NCI-H1417 (cell line): ENCODE measurements at regions not wholly inside any gene's neighbourhood (a gene's known extent, or its start where the extent isn't known, plus 50 kb on each side); places are given as distances from the start of the nearest gene placed in this dataset.
A peak's percentile ranks its signal among the peaks of the same experiment; 100 is the strongest.

Experiments used
- DNase-seq, 3 experiments: peaks; one replicate each; lab custom pipeline; 2025; lab: John Stamatoyannopoulos, UW

DNA sequence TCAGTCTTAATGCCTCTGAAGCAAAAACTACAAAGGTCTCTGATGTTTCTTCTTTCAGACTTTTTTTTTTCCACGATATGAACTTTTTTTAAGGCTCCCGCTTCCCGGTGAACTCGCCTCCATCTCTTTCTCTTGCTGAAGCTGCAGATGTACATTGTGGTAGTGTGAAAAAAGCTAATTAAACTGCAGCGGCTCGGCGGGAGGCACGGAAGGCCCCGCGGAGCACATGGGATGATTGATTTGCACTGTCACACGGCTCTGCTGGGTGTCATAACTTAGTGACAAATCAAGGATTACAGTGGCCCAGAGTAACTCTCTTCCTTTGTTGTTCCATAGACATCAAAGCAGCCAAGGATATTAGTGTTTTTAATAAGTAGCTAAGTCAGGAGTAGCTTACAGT, 196.3 kb downstream of the AXIN2 start:
- DNase-seq: peak in 2 of 3 experiments; percentile 72 to 91

DNA sequence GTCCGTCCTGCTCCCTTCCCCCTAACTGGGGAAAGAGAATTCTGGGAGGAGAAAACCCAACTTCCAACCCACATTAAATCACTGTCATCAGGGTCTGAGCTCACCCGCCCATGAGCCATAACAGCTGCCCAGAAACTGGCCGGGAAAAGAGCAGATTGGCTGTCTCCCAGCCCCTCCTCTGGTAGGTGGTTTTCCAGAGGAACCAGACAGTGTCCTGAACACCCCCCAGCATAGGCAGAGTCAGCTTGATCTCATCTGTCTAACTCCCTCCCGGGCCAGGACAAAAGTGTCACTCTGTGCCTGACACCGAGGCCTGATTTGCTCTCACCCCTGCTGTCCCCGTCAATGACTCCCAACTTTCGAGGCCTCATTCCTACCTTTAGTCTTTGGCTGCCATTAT, 197.0 kb downstream of the AXIN2 start:
- no peak for DNase-seq

DNA sequence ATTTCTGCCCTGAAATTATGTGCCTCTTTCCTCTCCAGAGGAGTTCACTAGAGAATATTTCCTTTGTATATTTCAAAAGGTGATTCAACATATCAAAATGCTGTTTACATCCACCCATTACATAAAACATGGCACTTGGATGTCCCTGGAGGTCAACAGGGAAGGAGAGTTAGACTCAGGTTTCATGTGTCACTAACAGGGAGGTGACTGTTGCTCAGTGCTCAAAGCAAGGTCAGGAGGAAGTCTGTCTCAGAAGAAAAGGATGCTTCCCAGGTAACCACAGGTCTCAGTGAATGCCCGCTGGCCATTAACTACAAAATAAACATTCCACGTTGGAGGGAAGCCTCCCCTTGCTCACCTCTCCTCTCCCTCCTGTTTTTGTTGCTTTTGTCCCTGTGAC, 198.6 kb downstream of the AXIN2 start:
- peak; percentile 3 to 57 (median 11) for DNase-seq

DNA sequence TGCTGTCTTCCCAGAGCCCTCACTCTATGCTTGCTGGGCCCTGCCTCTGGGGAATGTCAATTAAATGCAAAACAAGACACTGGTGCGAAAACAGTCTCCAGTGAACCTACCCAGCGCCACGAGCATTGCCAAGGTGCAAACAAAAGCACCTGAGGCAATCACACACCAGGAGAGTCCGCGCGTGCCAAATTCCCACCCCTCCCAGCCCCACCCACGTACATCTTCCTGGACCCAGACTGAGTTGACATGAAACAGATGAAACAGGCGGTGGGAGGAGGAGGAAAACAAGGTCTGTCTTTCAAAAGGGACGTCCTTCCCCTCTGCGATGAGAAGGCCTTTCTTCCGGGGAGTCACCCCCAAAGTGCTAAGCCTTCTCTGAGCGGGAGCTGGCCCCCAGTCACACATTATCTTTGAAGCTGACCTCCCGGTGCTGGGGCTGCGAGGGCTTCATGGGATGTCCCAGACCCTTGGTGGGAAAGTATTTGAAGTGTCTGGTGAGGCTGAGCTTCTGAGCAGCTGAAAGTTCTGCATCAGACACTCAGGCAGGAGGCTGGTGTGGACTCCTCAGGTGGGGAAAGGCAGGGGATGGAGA, 200.4 kb downstream of the AXIN2 start:
- DNase-seq: no peak

DNA sequence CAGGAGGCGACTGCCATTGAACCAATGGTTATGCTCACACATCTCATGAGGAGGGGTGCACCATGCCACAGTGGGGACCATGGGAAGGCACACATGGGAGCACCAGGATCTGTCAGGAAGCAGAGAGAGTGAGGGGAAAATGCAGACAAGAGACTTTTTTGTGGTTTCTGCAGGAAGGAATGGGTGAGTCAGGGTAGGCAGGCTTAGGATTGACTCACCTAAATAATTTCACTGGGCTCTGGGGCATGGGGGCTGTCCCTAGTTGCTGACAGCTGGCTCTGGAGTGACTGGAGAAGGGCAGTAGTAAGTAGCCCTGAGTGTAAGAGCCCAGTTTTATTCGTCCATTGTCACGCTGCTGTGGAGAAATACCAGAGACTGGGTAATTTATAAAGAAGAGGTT, 202.4 kb downstream of the AXIN2 start:
- no peak for DNase-seq

DNA sequence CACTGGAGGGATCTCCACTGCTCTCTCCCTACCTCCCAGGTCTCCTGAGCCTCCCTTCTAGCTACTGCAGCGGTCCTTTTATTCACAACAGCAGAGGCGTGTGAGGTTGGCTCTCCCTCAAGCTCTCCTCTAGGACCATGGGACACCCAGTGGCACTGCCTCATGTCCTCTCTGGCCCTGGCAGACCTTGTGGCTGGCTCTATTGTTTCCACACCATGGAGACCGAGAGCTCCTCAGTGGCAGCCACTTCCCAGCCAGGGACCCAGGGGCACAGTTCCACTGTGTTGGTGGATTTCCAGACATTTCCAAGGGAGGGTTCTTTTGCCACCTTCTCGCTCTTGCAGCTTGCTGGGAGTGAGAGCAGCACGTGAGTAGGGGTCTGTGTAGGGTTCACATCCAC, 204.9 kb downstream of the AXIN2 start:
- DNase-seq: no peak

DNA sequence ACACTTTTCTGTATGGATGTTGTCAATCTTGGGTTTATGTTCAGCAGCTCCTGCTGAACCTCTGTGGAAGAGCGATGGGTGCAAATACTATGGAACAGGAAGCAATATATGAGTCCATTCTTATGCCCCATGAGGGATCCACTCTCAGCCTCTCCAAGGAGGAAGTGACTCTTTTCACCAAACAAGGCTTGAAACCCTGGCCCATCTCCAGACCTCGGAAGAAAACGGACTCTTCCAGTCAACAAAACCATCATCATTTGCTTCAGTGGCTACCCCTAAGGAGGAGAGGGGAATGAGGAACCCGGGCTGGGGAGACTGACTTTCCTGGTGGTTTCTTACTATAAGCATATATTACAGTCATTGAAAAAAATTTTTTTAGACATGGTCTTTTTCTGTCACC, 206.2 kb downstream of the AXIN2 start:
- DNase-seq: no peak

DNA sequence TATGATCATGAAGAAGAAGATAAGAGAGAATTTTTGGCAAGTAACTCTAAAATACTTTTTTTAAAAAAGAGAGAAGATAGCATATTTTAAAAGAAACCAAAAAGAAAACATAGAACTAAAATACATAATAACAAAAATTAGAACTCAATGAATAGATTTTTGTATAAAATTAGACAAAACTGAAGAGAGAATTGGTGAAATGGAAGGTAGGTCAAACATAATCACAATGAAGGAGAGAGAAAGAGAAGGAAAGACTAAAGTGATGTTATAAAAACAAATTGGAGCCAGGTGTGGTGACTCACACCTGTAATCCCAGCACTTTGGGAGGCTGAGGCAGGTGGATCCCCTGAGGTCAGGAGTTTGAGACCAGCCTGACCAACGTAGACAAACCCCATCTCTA, 211.5 kb downstream of the AXIN2 start:
- no peak for DNase-seq

DNA sequence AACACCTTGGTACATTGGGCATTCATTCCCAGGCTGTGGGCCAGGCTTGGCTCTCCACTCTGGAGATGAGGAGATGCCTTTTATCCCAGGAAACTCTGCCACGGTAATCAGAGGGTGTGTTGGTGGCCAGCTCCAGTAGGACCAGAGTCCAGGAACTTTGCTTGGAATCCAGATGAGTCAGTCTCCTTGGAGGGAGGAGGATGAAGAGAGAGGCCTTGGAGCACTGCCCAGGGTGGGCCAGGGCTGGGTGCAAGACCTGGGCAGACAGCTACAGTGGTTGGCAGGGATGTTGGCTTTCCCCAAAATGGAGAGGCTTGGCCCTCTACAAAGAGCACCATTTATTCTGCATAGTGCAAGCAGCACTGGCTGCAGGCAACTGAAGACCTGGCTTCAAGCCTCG, 209.0 kb downstream of the RGS9 start:
- no peak for DNase-seq

DNA sequence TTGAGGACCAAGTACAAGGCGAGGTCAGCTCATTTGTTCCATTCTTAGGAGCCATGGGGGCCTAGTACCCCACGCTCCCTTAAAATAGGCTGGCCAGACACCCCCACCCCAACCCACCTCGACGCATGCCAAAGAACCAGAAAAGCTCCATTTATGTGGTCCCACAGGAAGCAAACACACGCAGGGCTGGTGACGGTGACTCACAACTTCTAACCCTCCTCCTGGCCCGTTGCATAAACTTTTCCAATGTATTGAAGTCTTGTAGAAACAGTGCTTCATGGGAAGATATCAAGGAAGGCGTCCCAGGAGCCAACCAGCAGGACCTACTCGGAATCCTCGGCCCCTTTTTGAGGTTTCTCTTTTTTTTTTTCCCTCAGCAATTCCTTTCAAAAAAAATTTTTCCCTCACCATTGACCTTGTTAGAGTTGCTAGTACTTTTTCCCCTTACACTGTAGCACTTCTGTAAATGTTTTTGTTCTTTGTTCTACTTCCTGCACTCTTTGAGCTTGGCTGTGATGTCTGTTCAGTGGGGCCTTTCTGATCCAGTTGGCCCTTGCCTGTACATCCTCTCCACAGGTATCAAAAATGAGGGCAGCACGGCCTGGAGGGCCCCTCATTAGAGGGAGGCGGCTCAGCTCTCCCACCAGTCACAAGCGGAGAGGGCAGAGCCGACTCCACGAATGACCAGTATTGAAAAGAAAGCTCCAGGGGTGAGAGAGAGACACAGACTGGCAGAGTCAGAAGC, 208.3 kb downstream of the RGS9 start:
- no peak for DNase-seq

DNA sequence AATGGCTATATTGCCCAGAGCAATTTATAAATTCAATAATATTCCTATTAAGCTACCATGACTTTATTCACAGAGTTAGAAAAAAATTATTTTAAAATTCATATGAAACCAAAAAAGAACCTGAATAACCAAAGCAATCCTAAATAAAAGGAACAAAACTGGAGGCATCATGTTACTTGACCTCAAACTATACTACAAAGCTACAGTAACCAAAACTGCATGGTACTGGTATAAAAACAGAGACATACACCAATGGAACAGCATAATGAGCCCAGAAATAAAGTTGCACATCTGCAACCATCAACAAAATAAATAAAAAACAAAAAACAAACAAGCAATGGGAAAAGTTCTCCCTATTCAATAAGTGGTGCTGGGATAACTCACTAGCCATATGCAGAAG, 203.2 kb downstream of the RGS9 start:
- DNase-seq: no peak

DNA sequence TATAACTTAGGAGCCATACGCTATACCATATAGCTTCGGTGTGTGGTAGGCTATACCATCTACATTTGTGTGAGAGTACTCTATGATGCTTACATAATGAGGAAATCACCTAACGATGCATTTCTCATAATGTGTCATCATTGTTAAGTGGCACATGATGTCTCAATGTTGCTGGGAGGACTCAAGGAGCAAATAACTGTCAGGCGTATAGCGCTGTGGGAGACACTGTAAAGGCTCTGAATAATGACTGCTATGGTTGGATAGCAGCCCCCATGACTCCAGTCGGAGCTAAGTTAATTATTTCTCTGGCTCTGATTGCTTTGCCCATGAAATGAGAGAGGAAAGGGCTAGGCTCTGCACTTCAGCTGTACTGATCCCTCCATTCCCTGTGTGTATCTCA, 197.2 kb downstream of the RGS9 start:
- no peak for DNase-seq

DNA sequence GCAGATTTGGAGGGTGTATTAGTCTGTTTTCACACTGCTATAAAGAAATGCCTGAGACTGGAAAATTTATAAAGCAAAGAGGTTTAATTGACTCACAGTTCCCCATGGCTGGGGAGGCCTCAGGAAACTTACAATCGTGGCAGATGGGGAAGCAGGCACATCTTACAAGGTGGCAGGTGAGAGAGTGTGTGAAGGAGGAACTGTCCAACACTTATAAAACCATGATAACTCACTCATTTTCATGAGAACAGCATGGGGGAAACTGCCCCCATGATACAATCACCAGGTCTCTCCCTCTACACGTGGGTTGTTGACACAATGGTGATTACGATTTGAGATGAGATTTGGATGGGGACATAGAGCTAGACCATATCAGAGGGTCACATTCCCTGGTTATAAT, 195.6 kb downstream of the RGS9 start:
- no peak for DNase-seq

DNA sequence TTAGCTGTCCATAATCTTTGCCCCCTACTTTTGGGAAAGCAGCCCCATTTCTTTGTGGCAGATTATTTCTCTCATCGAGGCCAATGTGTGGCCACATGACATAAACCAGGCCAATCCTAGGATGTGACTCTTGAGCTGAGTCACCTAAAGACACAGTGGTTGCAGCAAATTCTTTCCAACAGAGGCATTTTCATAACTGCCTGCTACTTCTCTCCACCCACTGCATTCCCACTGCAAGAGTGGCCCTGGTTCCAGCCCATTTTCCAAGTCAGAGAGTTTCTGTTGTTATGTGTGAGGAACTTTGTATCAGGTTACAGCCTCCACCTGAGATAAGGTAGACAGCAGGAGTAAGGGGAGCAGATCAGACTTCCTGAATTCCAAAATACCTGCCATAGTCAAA, 195.2 kb downstream of the RGS9 start:
- DNase-seq: no peak

DNA sequence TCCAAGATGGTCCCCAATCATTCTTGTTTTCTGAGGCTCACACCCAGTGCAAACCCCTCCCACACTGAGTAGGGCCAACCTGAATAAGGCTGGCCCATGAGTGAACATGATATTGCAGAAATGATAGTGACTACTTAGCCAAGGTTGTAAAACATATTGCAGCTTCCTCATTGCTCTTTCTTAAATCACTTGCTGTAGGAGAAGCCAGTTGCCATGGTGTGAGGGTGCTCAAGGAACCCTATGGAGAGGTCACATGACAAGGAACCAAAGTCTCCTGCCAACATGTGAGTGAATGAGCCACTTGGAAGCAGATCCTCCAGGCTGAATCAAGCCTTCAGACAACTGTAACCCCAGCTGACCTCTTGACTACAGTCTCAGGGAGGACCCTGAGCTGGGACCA, 191.4 kb downstream of the RGS9 start:
- peak in 1 of 3 experiments; percentile 4 for DNase-seq

DNA sequence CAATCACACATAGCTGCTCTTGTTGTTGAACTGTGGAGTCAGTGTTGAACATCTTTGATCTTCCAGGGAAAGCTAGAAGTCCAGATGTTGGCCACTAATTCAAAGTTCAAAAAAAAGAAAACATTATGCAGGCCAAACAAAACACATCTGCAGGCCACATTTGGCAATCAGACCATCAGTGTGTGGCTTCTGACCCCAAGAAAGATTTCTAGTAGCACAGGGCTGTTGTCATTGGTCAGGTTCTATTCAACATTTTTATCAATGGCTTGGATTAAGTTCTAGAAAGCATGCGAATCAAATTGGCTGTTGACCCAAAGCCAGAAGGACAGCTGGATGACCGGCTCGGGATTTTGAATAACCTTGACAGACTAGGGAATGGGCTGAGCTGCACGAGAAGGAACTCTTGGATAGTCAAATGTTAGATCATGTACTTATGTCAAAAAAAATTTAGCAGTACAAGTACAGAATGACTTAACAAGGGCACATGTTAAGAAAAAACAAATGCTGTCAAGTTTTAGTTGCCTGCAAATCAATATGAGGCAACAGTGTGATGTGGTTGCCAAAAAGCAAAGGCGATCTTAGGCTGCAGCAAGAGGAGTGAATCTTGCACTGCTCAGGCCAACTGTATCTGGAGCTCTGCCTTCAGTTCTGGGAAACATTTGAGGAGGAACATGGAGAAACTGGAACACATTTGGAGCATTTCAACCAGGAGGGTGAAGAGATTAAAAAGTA, 187.6 kb downstream of the RGS9 start:
- DNase-seq: no peak

DNA sequence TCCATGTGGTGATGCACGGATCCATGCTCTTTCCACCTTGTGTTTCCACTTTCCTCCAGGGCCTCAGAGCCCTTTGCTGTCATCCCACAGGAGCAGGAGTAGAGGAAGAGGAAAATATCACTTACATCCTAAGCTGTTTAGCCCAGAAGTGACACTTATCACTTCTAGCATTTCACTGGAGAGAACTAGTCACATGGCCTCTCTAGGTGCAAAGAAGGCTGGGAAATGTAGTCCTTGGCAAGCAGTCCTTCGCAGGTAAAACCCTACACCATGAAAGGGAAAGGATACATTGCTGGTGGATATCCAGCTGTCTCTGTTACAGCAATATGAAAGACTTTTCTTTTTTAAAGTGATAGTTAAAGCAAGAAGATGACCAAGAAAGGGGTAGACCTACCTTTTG, 185.9 kb downstream of the RGS9 start:
- no peak for DNase-seq

DNA sequence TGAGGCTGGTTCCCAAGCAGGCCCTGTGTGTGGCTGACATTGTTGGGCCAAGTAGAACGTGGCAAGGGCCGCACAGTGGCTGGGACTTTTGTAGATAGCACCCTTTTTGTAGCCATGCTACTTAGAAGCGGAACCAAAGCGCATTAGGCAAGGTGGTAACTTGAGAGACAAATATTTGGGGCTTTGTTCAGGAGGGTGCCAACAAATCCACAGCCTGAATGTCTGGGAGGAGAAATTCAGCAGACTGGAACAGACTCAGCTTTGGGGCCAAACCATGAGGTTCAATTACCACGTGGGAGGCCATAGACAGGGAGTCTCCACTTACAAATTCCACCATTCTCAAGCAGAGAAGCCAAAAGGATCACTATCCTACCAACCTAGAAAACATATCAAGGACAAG, 183.7 kb downstream of the RGS9 start:
- DNase-seq: no peak

DNA sequence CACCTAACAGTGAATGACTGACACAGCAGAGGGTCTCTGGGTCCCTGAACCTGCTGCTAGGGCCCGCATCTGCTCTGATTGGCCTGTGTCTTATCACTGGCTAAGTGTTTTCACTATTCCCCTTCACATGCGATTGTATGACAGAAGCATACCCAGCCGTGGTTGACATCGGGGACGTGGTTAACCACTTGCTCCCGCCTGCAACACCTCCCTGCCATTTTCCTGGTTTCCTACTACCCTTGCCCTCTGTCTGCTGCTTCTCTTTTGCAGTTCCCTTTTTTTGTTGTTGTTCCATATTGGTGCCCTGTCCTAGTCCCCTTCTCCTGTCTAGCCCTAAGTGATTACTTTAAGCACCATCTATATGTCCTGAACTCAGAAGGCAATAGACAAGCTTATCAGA, 177.0 kb downstream of the RGS9 start:
- no peak for DNase-seq

DNA sequence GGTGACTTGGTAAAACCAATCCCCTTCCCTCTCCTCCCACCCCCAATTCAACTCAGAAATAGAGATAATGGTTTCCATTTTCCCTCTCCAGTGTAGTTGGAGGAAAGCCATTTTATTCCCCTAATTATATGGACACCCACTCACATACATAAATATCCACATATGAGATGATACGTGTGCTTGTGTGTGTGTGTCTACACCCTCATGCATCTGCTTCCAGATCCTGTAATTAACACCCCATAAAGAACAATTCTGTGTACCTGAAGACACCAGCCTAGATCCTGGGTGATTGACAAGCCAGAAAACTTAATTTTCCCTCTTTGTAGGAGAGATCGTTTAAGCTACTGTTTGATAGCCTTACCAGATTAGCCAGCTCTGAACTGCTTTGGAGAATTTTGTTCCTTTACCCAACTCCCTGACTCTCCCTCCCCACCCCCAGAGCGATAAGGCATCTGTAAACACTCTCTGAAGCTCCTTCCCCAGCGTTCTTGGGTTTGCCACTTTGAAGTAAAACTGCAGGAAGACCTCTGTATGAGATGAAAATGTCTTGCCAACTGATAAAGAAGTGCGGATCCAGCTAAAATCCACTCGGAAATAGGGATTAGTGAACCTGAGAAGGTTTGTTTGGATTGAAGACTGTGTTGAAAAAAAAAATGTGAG, 175.7 kb downstream of the RGS9 start:
- peak in 1 of 3 experiments; percentile 42 for DNase-seq

DNA sequence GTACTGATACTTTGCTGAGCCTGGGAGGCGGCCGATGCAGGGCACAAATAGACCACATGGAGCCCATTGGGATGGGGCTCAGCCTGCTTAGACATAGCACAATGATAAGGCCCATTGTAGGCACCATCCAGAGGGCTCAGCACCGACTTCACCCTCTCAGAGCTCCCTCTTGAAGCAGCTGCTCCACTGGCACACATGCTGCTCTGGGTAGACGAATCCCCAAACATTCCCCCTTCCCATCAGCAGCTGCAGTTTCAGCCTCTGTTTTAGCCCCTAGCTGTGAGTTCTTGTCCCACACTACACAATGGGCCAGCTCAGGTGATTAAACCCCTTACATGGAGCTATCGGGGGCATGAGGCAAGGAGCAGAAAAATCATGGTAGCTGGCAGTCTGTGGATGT, 174.1 kb downstream of the RGS9 start:
- no peak for DNase-seq

DNA sequence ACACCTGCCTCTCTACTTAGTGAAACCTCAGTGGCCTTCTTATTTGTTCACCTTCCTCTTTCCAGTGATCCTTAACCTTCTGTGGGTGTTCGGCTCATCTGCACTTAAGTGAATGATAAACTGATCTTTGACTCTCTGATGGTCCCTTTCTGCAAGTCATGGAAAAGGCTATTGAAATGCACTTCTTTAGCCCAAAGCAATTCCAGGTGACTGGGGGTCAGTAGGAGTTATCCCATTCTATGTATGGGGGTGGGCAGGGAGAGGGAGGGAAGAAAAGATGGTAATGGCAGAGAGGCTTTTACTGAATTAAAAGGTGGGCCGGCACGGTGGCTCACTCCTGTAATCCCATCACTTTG, 170.8 kb downstream of the RGS9 start:
- no peak for DNase-seq
